ENCODE measurements at regions not wholly inside any gene's neighbourhood (a gene's known extent, or its start where the extent isn't known, plus 50 kb on each side); places are given as distances from the start of the nearest gene placed in this dataset.

- Mint-ChIP-seq H3K4me1 (peaks cover 22% of the 10 kb centered on the region), H3K9me3 (peaks cover 41% of the 10 kb centered on the region), H3K27me3 (ENCODE audit: low read depth, poor library complexity) (no peaks in the 10 kb centered on the region), H3K27ac (no peak overlapping the region), H3K4me3 (no peak overlapping the region), H3K36me3 (ENCODE audit: low read depth) (peaks cover 28% of the 10 kb centered on the region)
- no peak for TF ChIP-seq CTCF (IDR thresholded peaks at IDR 0.05)
- no peak for DNase-seq
Measured at GRCh38 chr3:177529716-177530335, 332.5 kb upstream of the TBL1XR1 start.

GRCh38 chr3:177530908-177531307 lies 333.6 kb upstream of the TBL1XR1 start:
- no peak overlapping the region for H3K4me3 Mint-ChIP-seq
- no peak for DNase-seq
- H3K4me1 Mint-ChIP-seq, result peaks cover 24% of the 10 kb centered on the region
- H3K27me3 Mint-ChIP-seq (ENCODE audit: low read depth, poor library complexity), result peaks cover 2% of the 10 kb centered on the region
- peaks cover 31% of the 10 kb centered on the region for H3K9me3 Mint-ChIP-seq
- no peak for TF ChIP-seq CTCF (IDR thresholded peaks at IDR 0.05)
- peaks cover 20% of the 10 kb centered on the region for H3K36me3 Mint-ChIP-seq (ENCODE audit: low read depth)
- H3K27ac Mint-ChIP-seq, result peak overlapping the region; percentile 46

GRCh38 chr3:177536873-177537272 lies 339.6 kb upstream of the TBL1XR1 start:
- Mint-ChIP-seq H3K4me3 (no peak overlapping the region), H3K27me3 (ENCODE audit: low read depth, poor library complexity) (peaks cover 4% of the 10 kb centered on the region), H3K4me1 (peaks cover 49% of the 10 kb centered on the region), H3K36me3 (ENCODE audit: low read depth) (no peaks in the 10 kb centered on the region), H3K9me3 (no peaks in the 10 kb centered on the region), H3K27ac (peak overlapping the region; percentile 46)
- TF ChIP-seq CTCF (IDR thresholded peaks at IDR 0.05), result no peak
- no peak for DNase-seq

GRCh38 chr3:177537612-177538011 lies 340.3 kb upstream of the TBL1XR1 start:
- Mint-ChIP-seq H3K36me3 (ENCODE audit: low read depth) (no peaks in the 10 kb centered on the region), H3K27me3 (ENCODE audit: low read depth, poor library complexity) (peaks cover 4% of the 10 kb centered on the region), H3K27ac (peak overlapping the region; percentile 52), H3K4me3 (no peak overlapping the region), H3K4me1 (peaks cover 55% of the 10 kb centered on the region), H3K9me3 (no peaks in the 10 kb centered on the region)
- TF ChIP-seq CTCF (IDR thresholded peaks at IDR 0.05), result no peak
- DNase-seq, result no peak

GRCh38 chr3:177538048-177538749 lies 340.9 kb upstream of the TBL1XR1 start:
- no peak for TF ChIP-seq CTCF (IDR thresholded peaks at IDR 0.05)
- Mint-ChIP-seq H3K27me3 (ENCODE audit: low read depth, poor library complexity) (peaks cover 4% of the 10 kb centered on the region), H3K36me3 (ENCODE audit: low read depth) (no peaks in the 10 kb centered on the region), H3K27ac (peak overlapping the region; percentile 93), H3K4me1 (peaks cover 55% of the 10 kb centered on the region), H3K4me3 (no peak overlapping the region), H3K9me3 (no peaks in the 10 kb centered on the region)
- no peak for DNase-seq
